ENCODE measurements at regions not wholly inside any gene's neighbourhood (a gene's known extent, or its start where the extent isn't known, plus 50 kb on each side); places are given as distances from the start of the nearest gene placed in this dataset.

GRCh38 chr1:114339379-114339778 is 171.6 kb downstream of the TRIM33 start:
- H3K4me3 ChIP-seq = no peak overlapping the region
- DNase-seq = no peak
- peaks cover 0 to 5% (median 0%) of the 10 kb centered on the region in 4 donors for H3K4me1 ChIP-seq
- WGBS, 2 donors (ENCODE audit: low coverage in 1 of 2) = 80% methylated on average over 6 of the region's 6 CpGs; no CpG with 5 or more reads in 1 of the 2 donors
- TF ChIP-seq EP300 (IDR thresholded peaks at IDR 0.05; ENCODE audit: low read depth) = no peak
- TF ChIP-seq POLR2A (IDR thresholded peaks at IDR 0.05) = no peak
- no peak for TF ChIP-seq CTCF (IDR thresholded peaks at IDR 0.05)
- TF ChIP-seq POLR2AphosphoS5 (IDR thresholded peaks at IDR 0.05) = no peak
- no peaks in the 10 kb centered on the region for H3K9me3 ChIP-seq
- intact Hi-C loops (cut with DNase I; ENCODE audit: low total_unique reads) = no loop called here
- no peak overlapping the region for H3K27ac ChIP-seq
- H3K36me3 ChIP-seq = no peaks in the 10 kb centered on the region
- no peaks in the 10 kb centered on the region for H3K27me3 ChIP-seq
- in situ Hi-C loops (cut with MboI; ENCODE audit: low pct_ligation_motif_present in 1 of 4, low pct_unique_long_range_greater_than_20kb in 1 of 4, low sequenced_read_pairs in 3 of 4) = no loop called here

DNA sequence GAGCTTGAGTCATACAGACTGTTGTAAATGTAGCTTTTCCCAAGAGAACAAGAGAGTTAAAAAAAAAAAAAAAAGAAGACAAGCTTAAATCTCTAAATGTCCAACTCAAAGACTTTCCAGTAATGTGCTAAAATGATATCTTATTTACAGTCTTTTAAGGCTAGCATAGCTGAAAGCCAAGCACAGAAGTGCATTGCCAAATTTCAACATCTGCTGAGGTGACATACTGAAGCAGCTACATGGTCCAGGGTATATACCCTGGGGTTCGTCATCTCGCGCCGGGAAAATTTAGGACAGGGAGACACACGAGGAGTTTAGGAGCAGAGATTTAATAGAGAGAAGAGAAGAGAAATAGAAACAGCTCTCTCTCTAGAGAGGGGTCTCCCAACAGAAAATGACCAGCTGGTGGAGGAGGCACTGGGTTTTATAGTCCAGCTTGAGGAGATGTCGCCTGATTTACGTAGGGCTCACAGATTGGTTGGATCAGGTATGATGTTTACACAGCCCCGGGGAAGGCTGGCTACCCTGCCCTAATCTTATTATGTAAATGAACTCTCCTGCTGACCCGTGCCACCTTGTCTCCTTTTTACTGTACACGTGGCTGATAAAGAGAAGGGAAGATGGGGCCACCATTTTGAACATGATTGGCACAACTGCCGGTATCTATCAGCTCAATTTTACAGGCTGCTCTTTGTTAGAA is 172.7 kb downstream of the TRIM33 start:
- no peak overlapping the region for H3K27ac ChIP-seq
- no peaks in the 10 kb centered on the region for H3K27me3 ChIP-seq
- 64 to 70% methylated on average over 11 of the region's 11 CpGs for WGBS, 2 donors (ENCODE audit: low coverage in 1 of 2)
- in situ Hi-C loops (cut with MboI; ENCODE audit: low pct_ligation_motif_present in 1 of 4, low pct_unique_long_range_greater_than_20kb in 1 of 4, low sequenced_read_pairs in 3 of 4) = no loop called here
- DNase-seq = no peak
- H3K4me1 ChIP-seq = peaks cover 0 to 5% (median 0%) of the 10 kb centered on the region in 4 donors
- intact Hi-C loops (cut with DNase I; ENCODE audit: low total_unique reads) = no loop called here
- H3K9me3 ChIP-seq = no peaks in the 10 kb centered on the region
- H3K4me3 ChIP-seq = no peak overlapping the region
- no peak for TF ChIP-seq CTCF (IDR thresholded peaks at IDR 0.05)
- no peak for TF ChIP-seq POLR2AphosphoS5 (IDR thresholded peaks at IDR 0.05)
- no peak for TF ChIP-seq POLR2A (IDR thresholded peaks at IDR 0.05)
- no peak for TF ChIP-seq EP300 (IDR thresholded peaks at IDR 0.05; ENCODE audit: low read depth)
- no peaks in the 10 kb centered on the region for H3K36me3 ChIP-seq

- Histone ChIP-seq H3K4me1 (peaks cover 0 to 5% (median 0%) of the 10 kb centered on the region in 4 donors), H3K9me3 (no peaks in the 10 kb centered on the region), H3K36me3 (no peaks in the 10 kb centered on the region), H3K4me3 (no peak overlapping the region), H3K27ac (no peak overlapping the region), H3K27me3 (no peaks in the 10 kb centered on the region)
- WGBS, 2 donors (ENCODE audit: low coverage in 1 of 2) = 78 to 86% methylated on average over 4 of the region's 4 CpGs
- TF ChIP-seq EP300 (IDR thresholded peaks at IDR 0.05; ENCODE audit: low read depth) (no peak), CTCF (IDR thresholded peaks at IDR 0.05) (no peak), POLR2A (IDR thresholded peaks at IDR 0.05) (no peak)
- intact Hi-C loops (cut with DNase I; ENCODE audit: low total_unique reads) (no loop called here), in situ Hi-C loops (cut with MboI; ENCODE audit: low pct_ligation_motif_present in 1 of 4, low pct_unique_long_range_greater_than_20kb in 1 of 4, low sequenced_read_pairs in 3 of 4) (no loop called here)
- no peak for DNase-seq
Measured at GRCh38 chr1:114337417-114337816, 173.6 kb downstream of the TRIM33 start.

DNA sequence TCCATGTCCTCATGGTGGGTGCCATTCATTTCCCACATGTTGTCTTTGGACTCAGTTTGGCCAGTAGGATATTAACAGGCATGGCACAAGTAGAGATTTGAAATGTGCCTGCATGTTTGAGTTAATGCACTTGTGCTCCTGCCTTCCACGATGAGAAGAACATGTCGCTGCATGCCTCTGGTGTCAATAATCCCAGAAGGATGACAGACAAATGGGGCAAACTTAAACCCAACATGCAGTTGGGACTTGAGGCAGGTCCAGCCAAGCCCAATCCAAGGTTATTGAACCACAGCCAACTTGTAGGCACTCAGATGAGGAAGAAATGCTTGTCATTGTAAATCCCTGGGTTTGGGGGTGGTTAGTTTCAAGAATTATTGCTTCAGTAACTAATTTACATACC is 174.6 kb downstream of the TRIM33 start:
- intact Hi-C loops (cut with DNase I; ENCODE audit: low total_unique reads) (no loop called here), in situ Hi-C loops (cut with MboI; ENCODE audit: low pct_ligation_motif_present in 1 of 4, low pct_unique_long_range_greater_than_20kb in 1 of 4, low sequenced_read_pairs in 3 of 4) (no loop called here)
- TF ChIP-seq POLR2A (IDR thresholded peaks at IDR 0.05) (no peak), POLR2AphosphoS5 (IDR thresholded peaks at IDR 0.05) (no peak), EP300 (IDR thresholded peaks at IDR 0.05; ENCODE audit: low read depth) (no peak), CTCF (IDR thresholded peaks at IDR 0.05) (no peak)
- Histone ChIP-seq H3K9me3 (no peaks in the 10 kb centered on the region), H3K4me1 (no peaks in the 10 kb centered on the region), H3K36me3 (no peaks in the 10 kb centered on the region), H3K27ac (no peak overlapping the region), H3K27me3 (no peaks in the 10 kb centered on the region), H3K4me3 (no peak overlapping the region)
- DNase-seq = no peak
- WGBS, 2 donors (ENCODE audit: low coverage in 1 of 2) = 90% methylated on average over 2 of the region's 2 CpGs; no CpG with 5 or more reads in 1 of the 2 donors

Measured in transverse colon (tissue), 4 donors.